ENCODE measurements at regions not wholly inside any gene's neighbourhood (a gene's known extent, or its start where the extent isn't known, plus 50 kb on each side); places are given as distances from the start of the nearest gene placed in this dataset.
"Not testable (repeated sequence)": the region's sequence is repeated elsewhere in the genome, so short reads cannot be mapped to it uniquely, and the experiment has no call there.

DNA sequence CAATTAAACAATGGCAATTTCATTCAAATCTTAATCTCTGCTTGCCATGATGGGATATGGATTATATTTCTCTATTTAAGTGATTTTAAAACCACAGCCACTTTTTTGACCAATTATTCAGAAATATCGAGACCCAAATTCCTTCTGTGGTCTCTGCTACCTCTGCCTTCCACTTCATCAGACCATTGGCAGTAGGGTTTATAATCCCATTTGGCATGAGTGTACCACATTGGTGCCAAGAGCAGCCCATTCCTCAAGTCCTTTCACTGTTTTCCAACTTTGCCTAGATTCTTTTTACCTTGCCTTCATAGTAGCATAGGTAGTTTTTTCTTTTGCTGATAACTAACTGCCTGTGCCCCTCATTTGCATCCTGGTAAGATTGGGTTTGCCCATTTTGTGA is 319.9 kb downstream of the ARL4A start:
- no peak for DNase-seq

- no peak for DNase-seq
These were observed 322.1 kb downstream of the ARL4A start for GRCh38 chr7:13009517-13009916.

- DNase-seq: no peak
These were observed 326.6 kb downstream of the ARL4A start for GRCh38 chr7:13014011-13014410.

DNA sequence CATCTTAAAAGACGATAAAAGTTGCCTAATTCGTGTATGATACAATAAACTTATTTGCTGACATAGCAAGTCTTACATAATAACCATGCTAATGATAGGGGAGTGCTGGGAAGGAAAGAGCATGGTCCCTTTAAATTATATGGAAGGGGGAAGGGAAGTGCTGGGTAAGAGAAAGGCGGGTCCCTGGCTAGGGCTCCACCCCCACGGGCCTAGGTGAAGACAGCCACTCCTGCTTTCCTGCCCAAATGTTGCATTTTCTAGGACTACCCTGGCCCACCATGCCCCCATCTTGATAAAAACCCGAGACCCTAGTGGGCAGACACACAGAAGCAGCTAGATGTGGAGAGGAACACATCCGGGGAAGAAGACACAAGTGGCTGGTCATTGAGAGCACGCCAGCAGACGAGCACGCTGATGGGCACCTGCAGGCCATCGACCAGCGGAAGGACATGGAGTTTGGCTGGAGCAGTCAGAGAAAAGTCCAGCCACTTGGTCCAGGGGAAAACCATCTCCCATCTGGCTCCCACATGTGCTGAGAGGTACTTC is 328.7 kb downstream of the ARL4A start:
- no peak for DNase-seq

GRCh38 chr7:13016592-13017332 is 329.3 kb downstream of the ARL4A start:
- no peak for DNase-seq

DNA sequence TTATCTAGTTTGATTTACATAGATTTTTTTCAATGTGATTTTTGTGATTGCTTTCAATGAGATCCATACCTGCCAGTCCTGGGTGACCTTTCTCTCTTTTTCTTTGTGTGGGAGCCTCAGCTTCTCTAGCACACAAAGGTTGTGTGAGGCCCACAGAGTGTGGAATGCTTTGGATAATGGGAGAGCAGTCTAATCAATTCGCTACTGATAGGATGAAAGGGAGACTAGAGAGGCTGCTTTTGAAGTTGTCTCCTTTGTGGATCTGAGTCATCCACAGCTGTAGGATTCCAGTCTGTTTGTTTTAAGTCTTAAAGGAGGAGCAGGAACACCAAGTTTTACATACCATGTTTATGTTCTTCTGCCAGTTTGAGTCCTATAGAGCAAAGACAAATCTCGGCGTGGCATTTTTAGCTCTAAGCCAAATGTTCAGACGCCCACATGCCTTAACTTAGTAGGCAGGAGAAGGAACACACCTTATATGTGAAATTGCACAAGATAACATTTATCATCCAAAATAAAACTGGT is 330.0 kb downstream of the ARL4A start:
- peak; percentile 17 for DNase-seq

DNA sequence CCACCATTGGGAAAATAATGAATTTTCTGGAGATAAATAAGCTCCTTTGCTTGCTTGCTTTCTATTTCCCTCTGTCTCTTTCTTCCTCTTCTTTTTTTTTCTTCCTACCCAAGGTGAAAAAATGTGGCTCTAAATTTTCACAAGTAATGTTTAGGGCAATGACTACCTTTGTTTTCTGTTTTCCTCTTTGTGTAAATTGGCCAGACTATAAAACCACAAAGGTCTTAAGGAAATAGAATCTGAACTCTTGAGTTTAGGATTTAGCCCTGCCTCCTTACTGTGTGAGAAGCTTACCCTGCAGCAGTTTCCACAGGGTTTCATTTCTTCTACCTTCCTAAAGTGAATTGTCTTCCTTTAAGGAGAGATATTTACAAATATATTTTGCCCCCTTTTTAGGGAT is 330.4 kb downstream of the ARL4A start:
- no peak for DNase-seq

- no peak for DNase-seq
These were observed 334.3 kb downstream of the ARL4A start for GRCh38 chr7:13021566-13022300.

- DNase-seq: no peak
These were observed 336.8 kb downstream of the ARL4A start for GRCh38 chr7:13024121-13024674.

- not testable (repeated sequence) for DNase-seq
These were observed 337.6 kb downstream of the ARL4A start for GRCh38 chr7:13025043-13025442.

DNA sequence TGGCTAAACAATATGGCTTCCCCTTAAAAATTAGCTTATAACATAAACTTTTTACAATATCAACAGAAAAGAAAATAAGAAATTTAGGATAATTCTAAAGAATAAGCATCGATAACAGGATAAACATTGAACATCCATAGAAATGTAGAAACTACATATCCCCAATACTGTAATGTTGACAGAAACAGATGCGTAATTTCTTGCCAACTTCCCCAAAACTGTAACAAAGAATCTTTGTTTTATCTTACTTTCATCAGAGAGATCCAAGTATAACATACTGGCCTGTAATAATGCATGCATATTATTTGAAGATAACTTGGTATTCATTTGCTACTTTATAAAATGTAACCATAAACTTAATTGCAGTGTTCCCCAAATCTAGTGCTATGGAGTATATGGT is 339.9 kb downstream of the ARL4A start:
- no peak for DNase-seq

GRCh38 chr7:13028036-13028824 is 340.8 kb downstream of the ARL4A start:
- no peak for DNase-seq

- DNase-seq: no peak
These were observed 341.3 kb downstream of the ARL4A start for GRCh38 chr7:13028825-13029099.

- no peak for DNase-seq
These were observed 344.0 kb downstream of the ARL4A start for GRCh38 chr7:13031468-13031867.

DNA sequence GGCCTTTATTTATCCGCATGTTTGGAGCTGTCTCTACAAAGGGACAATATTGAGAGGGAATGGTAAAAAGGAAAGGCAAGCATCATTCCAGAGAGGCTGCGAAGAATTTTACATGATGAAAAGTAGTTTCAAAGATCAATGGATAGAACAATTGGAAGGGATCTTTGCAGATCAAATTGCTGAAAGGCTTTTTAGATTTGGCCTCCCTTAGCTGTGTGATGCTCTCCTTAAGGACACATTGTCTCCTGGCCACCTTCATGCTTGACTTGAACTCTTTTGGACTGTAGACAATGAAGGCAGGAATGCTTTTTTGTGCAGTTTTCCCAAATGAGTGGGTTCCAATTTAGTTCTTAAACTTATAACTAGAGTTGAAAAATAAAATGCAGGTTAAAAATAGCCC is 344.7 kb downstream of the ARL4A start:
- no peak for DNase-seq

DNA sequence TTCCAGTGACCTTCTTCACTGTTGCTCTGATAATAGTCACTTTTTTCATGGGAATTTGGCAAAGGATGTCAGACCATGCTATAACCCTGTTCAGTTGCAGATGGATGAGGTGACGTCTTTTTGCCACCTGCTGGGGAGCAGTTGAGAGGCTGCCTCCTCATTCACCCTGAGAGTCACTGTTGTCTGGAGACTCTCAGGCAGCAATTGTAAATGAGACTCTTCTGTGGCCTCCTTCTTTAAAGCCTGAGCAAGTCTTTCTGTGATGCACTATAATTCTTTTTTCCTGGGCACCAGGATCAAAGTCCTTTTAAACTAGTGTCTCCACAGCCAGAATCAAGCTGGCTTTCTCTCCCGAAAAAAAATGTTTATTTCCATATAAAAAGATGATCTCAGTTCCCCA is 345.1 kb downstream of the ARL4A start:
- DNase-seq: no peak

DNA sequence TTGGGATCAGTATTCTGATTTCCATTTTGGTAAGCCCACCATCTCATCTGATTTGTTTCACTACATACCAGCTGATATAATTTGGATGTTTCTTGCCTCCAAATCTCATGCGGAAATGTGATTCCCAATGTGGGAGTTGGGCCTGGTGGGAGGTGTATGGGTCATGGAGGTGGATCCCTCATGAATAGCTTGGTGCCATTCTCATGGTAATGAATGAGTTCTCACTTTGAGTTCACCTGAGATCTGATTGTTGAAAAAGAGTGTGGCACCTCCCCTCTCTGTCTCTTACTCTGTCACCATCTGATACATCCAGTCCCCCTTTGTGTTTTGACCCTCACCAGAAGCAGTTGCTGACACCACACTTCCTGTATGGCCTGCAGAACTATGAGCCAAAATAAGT is 347.3 kb downstream of the ARL4A start:
- no peak for DNase-seq

- DNase-seq: no peak
These were observed 347.8 kb downstream of the ARL4A start for GRCh38 chr7:13035233-13035632.

- DNase-seq: peak; percentile 7
These were observed 348.9 kb downstream of the ARL4A start for GRCh38 chr7:13036256-13036780.

- no peak for DNase-seq
These were observed 349.8 kb downstream of the ARL4A start for GRCh38 chr7:13037216-13037615.

GRCh38 chr7:13041368-13041988 is 354.0 kb downstream of the ARL4A start:
- no peak for DNase-seq

- DNase-seq: peak; percentile 19
These were observed 355.3 kb downstream of the ARL4A start for GRCh38 chr7:13042605-13043236.
